GM18520 (cell line): ENCODE measurements at regions not wholly inside any gene's neighbourhood (a gene's known extent, or its start where the extent isn't known, plus 50 kb on each side); places are given as distances from the start of the nearest gene placed in this dataset.

ENCODE experiments used
- ATAC-seq: cut with Tn5 transposase; IDR thresholded peaks from one replicate; pipeline ENCODE4 v1.9.1; 2021; ENCODE audit not compliant: unreplicated experiment

GRCh38 chr2:20111311-20112131, 60.1 kb upstream of the LAPTM4A start:
- ATAC-seq = no peak

- no peak for ATAC-seq
Measured at GRCh38 chr2:20110876-20111275, 59.4 kb upstream of the LAPTM4A start.

- ATAC-seq = no peak
Measured at GRCh38 chr2:20110383-20110782, 59.0 kb upstream of the LAPTM4A start.

- ATAC-seq = no peak
Measured at GRCh38 chr2:20108655-20109396, 57.4 kb upstream of the LAPTM4A start.

- no peak for ATAC-seq
Measured at GRCh38 chr2:20107776-20108175, 56.3 kb upstream of the LAPTM4A start.

GRCh38 chr2:20107352-20107751, 55.9 kb upstream of the LAPTM4A start:
- ATAC-seq = no peak

GRCh38 chr2:20106746-20107145, 55.3 kb upstream of the LAPTM4A start:
- no peak for ATAC-seq

GRCh38 chr2:20104900-20105545, 53.6 kb upstream of the LAPTM4A start:
- ATAC-seq = no peak

- ATAC-seq = no peak
Measured at GRCh38 chr2:20103530-20103929, 52.1 kb upstream of the LAPTM4A start.
